Thymus (tissue), 11 donors: ENCODE measurements at regions not wholly inside any gene's neighbourhood (a gene's known extent, or its start where the extent isn't known, plus 50 kb on each side); places are given as distances from the start of the nearest gene placed in this dataset.
"Not testable (repeated sequence)": the region's sequence is repeated elsewhere in the genome, so short reads cannot be mapped to it uniquely, and the experiment has no call there.

Source experiments
- DNase-seq, 9 donors: peaks; one replicate each; pipeline ENCODE4 v3.0.0-alpha.2; 2013; ENCODE audit warnings: low spot score in 9 of 9, low read depth in 6 of 9, missing footprints in 1 of 9
- H3K27ac ChIP-seq, 2 donors: one replicate each; pipeline ENCODE4 v1.5.1; 2013; ENCODE audit warnings: control low read depth in 1 of 2, low read depth in 1 of 2, low read length in 1 of 2, mild to moderate bottlenecking in 1 of 2, moderate library complexity in 1 of 2
- H3K27me3 ChIP-seq, 2 donors: one replicate each; pipeline ENCODE4 v1.5.1; 2013; ENCODE audit warnings: low read length in 1 of 2; ENCODE audit not compliant: control insufficient read depth in 2 of 2, insufficient read depth in 1 of 2
- H3K36me3 ChIP-seq, 2 donors: one replicate each; pipeline ENCODE4 v1.5.1; 2013; ENCODE audit warnings: low read length in 1 of 2, mild to moderate bottlenecking in 1 of 2, moderate library complexity in 1 of 2; ENCODE audit not compliant: control insufficient read depth in 2 of 2, insufficient read depth in 2 of 2
- H3K4me1 ChIP-seq, 2 donors: one replicate each; pipeline ENCODE4 v1.5.1; 2013; ENCODE audit warnings: low read length in 2 of 2; ENCODE audit not compliant: control insufficient read depth in 2 of 2, insufficient read depth in 2 of 2
- H3K4me3 ChIP-seq, 2 donors: one replicate each; pipeline ENCODE4 v1.5.1; 2013; ENCODE audit warnings: low read length in 2 of 2, control low read depth in 1 of 2, mild to moderate bottlenecking in 1 of 2
- H3K9me3 ChIP-seq, 2 donors: one replicate each; pipeline ENCODE4 v1.5.1; 2013; ENCODE audit warnings: low read length in 1 of 2, mild to moderate bottlenecking in 1 of 2; ENCODE audit not compliant: control insufficient read depth in 2 of 2, insufficient read depth in 1 of 2
- WGBS: extraction: QIAGEN DNeasy Blood & Tissue Kit; methylation state at CpG from one replicate; pipeline ENCODE4 v1.1.7; 2013; 5-methylcytosine and 5-hydroxymethylcytosine counted together
- donor health status: healthy.

- 85% methylated on average over 7 of the region's 7 CpGs for WGBS
These were observed 634.1 kb upstream of the RBFOX1 start for GRCh38 chr16:6698548-6698947.

GRCh38 chr16:6695666-6696065 is 637.0 kb upstream of the RBFOX1 start:
- Histone ChIP-seq H3K27ac (no peak overlapping the region), H3K9me3 (no peaks in the 10 kb centered on the region), H3K36me3 (no peaks in the 10 kb centered on the region), H3K27me3 (no peaks in the 10 kb centered on the region), H3K4me1 (no peaks in the 10 kb centered on the region), H3K4me3 (no peak overlapping the region)
- no peak for DNase-seq
- 90% methylated on average over 3 of the region's 3 CpGs for WGBS

More at GRCh38 chr16:6698548-6698947, 634.1 kb upstream of the RBFOX1 start:
- no peak for DNase-seq
- Histone ChIP-seq H3K9me3 (no peaks in the 10 kb centered on the region), H3K4me1 (no peaks in the 10 kb centered on the region), H3K4me3 (no peak overlapping the region), H3K27ac (no peak overlapping the region), H3K27me3 (no peaks in the 10 kb centered on the region), H3K36me3 (no peaks in the 10 kb centered on the region)

GRCh38 chr16:6694636-6695035 is 638.0 kb upstream of the RBFOX1 start:
- no peak for DNase-seq
- Histone ChIP-seq H3K27ac (no peak overlapping the region), H3K4me3 (no peak overlapping the region), H3K36me3 (no peaks in the 10 kb centered on the region), H3K4me1 (no peaks in the 10 kb centered on the region), H3K27me3 (no peaks in the 10 kb centered on the region), H3K9me3 (no peaks in the 10 kb centered on the region)
- WGBS: 79% methylated on average over 6 of the region's 6 CpGs

- 96% methylated on average over 2 of the region's 2 CpGs for WGBS
- DNase-seq, H3K27ac ChIP-seq, H3K4me1 ChIP-seq, H3K4me3 ChIP-seq, H3K36me3 ChIP-seq, H3K27me3 ChIP-seq, H3K9me3 ChIP-seq: not testable (repeated sequence)
These were observed 639.2 kb upstream of the RBFOX1 start for GRCh38 chr16:6693418-6693817.

GRCh38 chr16:6692874-6693273 is 639.8 kb upstream of the RBFOX1 start:
- Histone ChIP-seq H3K9me3 (no peaks in the 10 kb centered on the region), H3K4me3 (no peak overlapping the region), H3K27ac (no peak overlapping the region), H3K36me3 (no peaks in the 10 kb centered on the region), H3K4me1 (no peaks in the 10 kb centered on the region), H3K27me3 (no peaks in the 10 kb centered on the region)
- no peak for DNase-seq
- WGBS: 98% methylated on average over 5 of the region's 5 CpGs

GRCh38 chr16:6690741-6691140 is 641.9 kb upstream of the RBFOX1 start:
- Histone ChIP-seq H3K9me3 (no peaks in the 10 kb centered on the region), H3K27ac (no peak overlapping the region), H3K4me1 (no peaks in the 10 kb centered on the region), H3K27me3 (no peaks in the 10 kb centered on the region), H3K36me3 (no peaks in the 10 kb centered on the region), H3K4me3 (no peak overlapping the region)
- no peak for DNase-seq
- 87% methylated on average over 4 of the region's 4 CpGs for WGBS

- DNase-seq: no peak
- no peaks in the 10 kb centered on the region for H3K27me3 ChIP-seq
- H3K9me3 ChIP-seq: no peaks in the 10 kb centered on the region
- 45% methylated on average over 5 of the region's 5 CpGs for WGBS
- H3K4me3 ChIP-seq: no peak overlapping the region
- H3K27ac ChIP-seq: no peak overlapping the region
- no peaks in the 10 kb centered on the region for H3K4me1 ChIP-seq
- H3K36me3 ChIP-seq: no peaks in the 10 kb centered on the region
These were observed 643.0 kb upstream of the RBFOX1 start for GRCh38 chr16:6689643-6690042.

- Histone ChIP-seq H3K27me3 (no peaks in the 10 kb centered on the region), H3K36me3 (no peaks in the 10 kb centered on the region), H3K27ac (no peak overlapping the region), H3K4me3 (no peak overlapping the region), H3K9me3 (no peaks in the 10 kb centered on the region), H3K4me1 (no peaks in the 10 kb centered on the region)
- DNase-seq: no peak
- 98% methylated on average over 3 of the region's 3 CpGs for WGBS
These were observed 645.1 kb upstream of the RBFOX1 start for GRCh38 chr16:6687593-6687992.

- DNase-seq: peak in 1 of 9 donors; percentile 1
These were observed 648.5 kb upstream of the RBFOX1 start for GRCh38 chr16:6684076-6684673.

More at GRCh38 chr16:6684076-6684673, 648.5 kb upstream of the RBFOX1 start:
- no peak overlapping the region for H3K4me3 ChIP-seq
- 25% methylated on average over 7 of the region's 7 CpGs for WGBS
- no peaks in the 10 kb centered on the region for H3K9me3 ChIP-seq
- H3K36me3 ChIP-seq: no peaks in the 10 kb centered on the region
- no peaks in the 10 kb centered on the region for H3K27me3 ChIP-seq
- no peaks in the 10 kb centered on the region for H3K4me1 ChIP-seq
- no peak overlapping the region for H3K27ac ChIP-seq
